ENCODE measurements at regions not wholly inside any gene's neighbourhood (a gene's known extent, or its start where the extent isn't known, plus 50 kb on each side); places are given as distances from the start of the nearest gene placed in this dataset.
"Not testable (repeated sequence)": the region's sequence is repeated elsewhere in the genome, so short reads cannot be mapped to it uniquely, and the experiment has no call there.

- no peak overlapping the region for H3K27ac ChIP-seq
- H3K36me3 ChIP-seq, result no peaks in the 10 kb centered on the region
- intact Hi-C loops (cut with DNase I), result no loop called here
- no peaks in the 10 kb centered on the region for H3K27me3 ChIP-seq
- peaks cover 0 to 2% of the 10 kb centered on the region in 2 donors for H3K4me1 ChIP-seq
- no peaks in the 10 kb centered on the region for H3K9me3 ChIP-seq
- no peak for TF ChIP-seq CTCF (IDR thresholded peaks at IDR 0.05)
- no peak overlapping the region for H3K4me3 ChIP-seq
- DNase-seq (ENCODE audit: low spot score in 2 of 2), result no peak
Measured at GRCh38 chr6:125587666-125588632, 161.5 kb upstream of the HEY2 start.

GRCh38 chr6:125591796-125592195 lies 157.6 kb upstream of the HEY2 start:
- H3K36me3 ChIP-seq; H3K27ac ChIP-seq; DNase-seq (ENCODE audit: low spot score in 2 of 2); H3K4me1 ChIP-seq; intact Hi-C loops (cut with DNase I); H3K4me3 ChIP-seq; H3K27me3 ChIP-seq; H3K9me3 ChIP-seq: not testable (repeated sequence)

- intact Hi-C loops (cut with DNase I), result no loop called here
- no peak for DNase-seq (ENCODE audit: low spot score in 2 of 2)
- TF ChIP-seq CTCF (IDR thresholded peaks at IDR 0.05), result no peak
- no peaks in the 10 kb centered on the region for H3K9me3 ChIP-seq
- no peak overlapping the region for H3K27ac ChIP-seq
- H3K4me1 ChIP-seq, result peaks cover 0 to 6% of the 10 kb centered on the region in 2 donors
- no peaks in the 10 kb centered on the region for H3K27me3 ChIP-seq
- no peaks in the 10 kb centered on the region for H3K36me3 ChIP-seq
- H3K4me3 ChIP-seq, result no peak overlapping the region
Measured at GRCh38 chr6:125593746-125594145, 155.7 kb upstream of the HEY2 start.

GRCh38 chr6:125596020-125596419 lies 153.4 kb upstream of the HEY2 start:
- Histone ChIP-seq H3K36me3 (no peaks in the 10 kb centered on the region), H3K27me3 (no peaks in the 10 kb centered on the region), H3K27ac (no peak overlapping the region), H3K4me3 (no peak overlapping the region), H3K9me3 (no peaks in the 10 kb centered on the region), H3K4me1 (peaks cover 0 to 4% of the 10 kb centered on the region in 2 donors)
- DNase-seq (ENCODE audit: low spot score in 2 of 2), result no peak
- TF ChIP-seq CTCF (IDR thresholded peaks at IDR 0.05), result no peak
- intact Hi-C loops (cut with DNase I), result loop anchor here (5.0 kb wide), 1 partner anchor 151 kb away; the partner anchor contains the start of gene HEY2

- no peaks in the 10 kb centered on the region for H3K36me3 ChIP-seq
- peaks cover 0 to 4% of the 10 kb centered on the region in 2 donors for H3K4me1 ChIP-seq
- H3K9me3 ChIP-seq, result no peaks in the 10 kb centered on the region
- H3K4me3 ChIP-seq, result no peak overlapping the region
- intact Hi-C loops (cut with DNase I), result loop anchor here (5.0 kb wide), 1 partner anchor 150 kb away; the partner anchor contains the start of gene HEY2
- TF ChIP-seq CTCF (IDR thresholded peaks at IDR 0.05), result no peak
- no peaks in the 10 kb centered on the region for H3K27me3 ChIP-seq
- peak overlapping the region; percentile 64 to 66 for H3K27ac ChIP-seq
- no peak for DNase-seq (ENCODE audit: low spot score in 2 of 2)
Measured at GRCh38 chr6:125597411-125598253, 151.8 kb upstream of the HEY2 start.

Data from ascending aorta (tissue), 2 donors.